ENCODE measurements at regions not wholly inside any gene's neighbourhood (a gene's known extent, or its start where the extent isn't known, plus 50 kb on each side); places are given as distances from the start of the nearest gene placed in this dataset.
"Not testable (repeated sequence)": the region's sequence is repeated elsewhere in the genome, so short reads cannot be mapped to it uniquely, and the experiment has no call there.

GRCh38 chr2:183950673-183951072 is 647.7 kb upstream of the ZNF804A start:
- Mint-ChIP-seq H3K9me3 (peaks cover 6 to 29% (median 14%) of the 10 kb centered on the region in 3 donors), H3K4me1 (no peaks in the 10 kb centered on the region)
- POLR2A ChIA-PET, result no interaction called here

GRCh38 chr2:183951630-183952029 is 646.7 kb upstream of the ZNF804A start:
- ATAC-seq (replicated peaks in 1 of 4) (no peak), DNase-seq (no peak)
- no peaks in the 10 kb centered on the region for H3K36me3 ChIP-seq (ENCODE audit: control insufficient read depth in 2 of 2, extremely low read depth in 1 of 2, insufficient read depth in 1 of 2, low read length in 1 of 2)
- H3K4me1 ChIP-seq (ENCODE audit: control insufficient read depth in 1 of 2, extremely low read depth in 1 of 2, insufficient read depth in 2 of 2, low read length in 2 of 2), result no peaks in the 10 kb centered on the region
- no peaks in the 10 kb centered on the region for H3K4me1 Mint-ChIP-seq
- H3K27me3 Mint-ChIP-seq, result no peaks in the 10 kb centered on the region
- no peaks in the 10 kb centered on the region for H3K9me3 ChIP-seq
- no peak overlapping the region for H3K4me3 Mint-ChIP-seq
- H3K9me3 Mint-ChIP-seq, result peaks cover 8 to 29% (median 15%) of the 10 kb centered on the region in 3 donors
- CTCF ChIA-PET, result no interaction called here
- no peak overlapping the region for H3K27ac Mint-ChIP-seq
- POLR2A ChIA-PET, result no interaction called here
- WGBS (ENCODE audit: insufficient coverage), result no CpG with 5 or more reads among the region's 2 CpGs
- H3K27ac ChIP-seq (ENCODE audit: low read length), result no peak overlapping the region
- no peaks in the 10 kb centered on the region for H3K27me3 ChIP-seq (replicated peaks in 1 of 2; ENCODE audit: control insufficient read depth in 2 of 2, extremely low read depth in 1 of 2, insufficient read depth in 2 of 2, low read length in 1 of 2)
- H3K36me3 Mint-ChIP-seq, result no peaks in the 10 kb centered on the region
- no peak overlapping the region for H3K4me3 ChIP-seq (ENCODE audit: control insufficient read depth in 1 of 2, extremely low read depth in 1 of 2, low read length in 1 of 2)

More at GRCh38 chr2:183950673-183951072, 647.7 kb upstream of the ZNF804A start:
- Histone ChIP-seq H3K4me3 (ENCODE audit: control insufficient read depth in 1 of 2, extremely low read depth in 1 of 2, low read length in 1 of 2) (no peak overlapping the region), H3K4me1 (ENCODE audit: control insufficient read depth in 1 of 2, extremely low read depth in 1 of 2, insufficient read depth in 2 of 2, low read length in 2 of 2) (no peaks in the 10 kb centered on the region), H3K27ac (ENCODE audit: low read length) (no peak overlapping the region), H3K36me3 (ENCODE audit: control insufficient read depth in 2 of 2, extremely low read depth in 1 of 2, insufficient read depth in 1 of 2, low read length in 1 of 2) (no peaks in the 10 kb centered on the region), H3K27me3 (replicated peaks in 1 of 2; ENCODE audit: control insufficient read depth in 2 of 2, extremely low read depth in 1 of 2, insufficient read depth in 2 of 2, low read length in 1 of 2) (no peaks in the 10 kb centered on the region), H3K9me3 (no peaks in the 10 kb centered on the region)
- DNase-seq, result no peak
- no peak overlapping the region for H3K27ac Mint-ChIP-seq
- no peaks in the 10 kb centered on the region for H3K36me3 Mint-ChIP-seq
- no peak overlapping the region for H3K4me3 Mint-ChIP-seq
- ATAC-seq (replicated peaks in 1 of 4), result no peak
- no CpG with 5 or more reads among the region's 1 CpG for WGBS (ENCODE audit: insufficient coverage)
- H3K27me3 Mint-ChIP-seq, result no peaks in the 10 kb centered on the region
- CTCF ChIA-PET, result no interaction called here

- peaks cover 8 to 29% (median 15%) of the 10 kb centered on the region in 3 donors for H3K9me3 Mint-ChIP-seq
Measured at GRCh38 chr2:183952741-183953140, 645.6 kb upstream of the ZNF804A start.

GRCh38 chr2:183963609-183964008 is 634.7 kb upstream of the ZNF804A start:
- no peak overlapping the region for H3K4me3 Mint-ChIP-seq
- H3K9me3 ChIP-seq, result no peaks in the 10 kb centered on the region
- H3K36me3 ChIP-seq (ENCODE audit: control insufficient read depth in 2 of 2, extremely low read depth in 1 of 2, insufficient read depth in 1 of 2, low read length in 1 of 2), result no peaks in the 10 kb centered on the region
- ATAC-seq (replicated peaks in 1 of 4) (no peak), DNase-seq (no peak)
- ChIA-PET CTCF (no interaction called here), POLR2A (no interaction called here)
- no peak overlapping the region for H3K4me3 ChIP-seq (ENCODE audit: control insufficient read depth in 1 of 2, extremely low read depth in 1 of 2, low read length in 1 of 2)
- H3K4me1 Mint-ChIP-seq, result no peaks in the 10 kb centered on the region
- no peaks in the 10 kb centered on the region for H3K4me1 ChIP-seq (ENCODE audit: control insufficient read depth in 1 of 2, extremely low read depth in 1 of 2, insufficient read depth in 2 of 2, low read length in 2 of 2)
- H3K36me3 Mint-ChIP-seq, result no peaks in the 10 kb centered on the region
- H3K27ac ChIP-seq (ENCODE audit: low read length), result no peak overlapping the region
- H3K27me3 ChIP-seq (replicated peaks in 1 of 2; ENCODE audit: control insufficient read depth in 2 of 2, extremely low read depth in 1 of 2, insufficient read depth in 2 of 2, low read length in 1 of 2), result no peaks in the 10 kb centered on the region
- H3K9me3 Mint-ChIP-seq, result peaks cover 5 to 12% (median 8%) of the 10 kb centered on the region in 3 donors
- H3K27ac Mint-ChIP-seq, result no peak overlapping the region
- H3K27me3 Mint-ChIP-seq, result no peaks in the 10 kb centered on the region
- no CpG with 5 or more reads among the region's 1 CpG for WGBS (ENCODE audit: insufficient coverage)

More at GRCh38 chr2:183952741-183953140, 645.6 kb upstream of the ZNF804A start:
- WGBS (ENCODE audit: insufficient coverage), result no CpG with 5 or more reads among the region's 2 CpGs
- Histone ChIP-seq H3K4me3 (ENCODE audit: control insufficient read depth in 1 of 2, extremely low read depth in 1 of 2, low read length in 1 of 2) (no peak overlapping the region), H3K27me3 (replicated peaks in 1 of 2; ENCODE audit: control insufficient read depth in 2 of 2, extremely low read depth in 1 of 2, insufficient read depth in 2 of 2, low read length in 1 of 2) (no peaks in the 10 kb centered on the region), H3K9me3 (no peaks in the 10 kb centered on the region), H3K4me1 (ENCODE audit: control insufficient read depth in 1 of 2, extremely low read depth in 1 of 2, insufficient read depth in 2 of 2, low read length in 2 of 2) (no peaks in the 10 kb centered on the region), H3K36me3 (ENCODE audit: control insufficient read depth in 2 of 2, extremely low read depth in 1 of 2, insufficient read depth in 1 of 2, low read length in 1 of 2) (no peaks in the 10 kb centered on the region), H3K27ac (ENCODE audit: low read length) (no peak overlapping the region)
- Mint-ChIP-seq H3K36me3 (no peaks in the 10 kb centered on the region), H3K27ac (no peak overlapping the region), H3K4me3 (no peak overlapping the region), H3K27me3 (no peaks in the 10 kb centered on the region), H3K4me1 (no peaks in the 10 kb centered on the region)
- ChIA-PET POLR2A (no interaction called here), CTCF (no interaction called here)
- ATAC-seq (replicated peaks in 1 of 4) (no peak), DNase-seq (no peak)

- no peak overlapping the region for H3K27ac Mint-ChIP-seq
- Histone ChIP-seq H3K4me1 (ENCODE audit: control insufficient read depth in 1 of 2, extremely low read depth in 1 of 2, insufficient read depth in 2 of 2, low read length in 2 of 2) (no peaks in the 10 kb centered on the region), H3K27ac (ENCODE audit: low read length) (no peak overlapping the region), H3K27me3 (replicated peaks in 1 of 2; ENCODE audit: control insufficient read depth in 2 of 2, extremely low read depth in 1 of 2, insufficient read depth in 2 of 2, low read length in 1 of 2) (no peaks in the 10 kb centered on the region), H3K36me3 (ENCODE audit: control insufficient read depth in 2 of 2, extremely low read depth in 1 of 2, insufficient read depth in 1 of 2, low read length in 1 of 2) (no peaks in the 10 kb centered on the region), H3K9me3 (no peaks in the 10 kb centered on the region), H3K4me3 (ENCODE audit: control insufficient read depth in 1 of 2, extremely low read depth in 1 of 2, low read length in 1 of 2) (no peak overlapping the region)
- H3K27me3 Mint-ChIP-seq, result no peaks in the 10 kb centered on the region
- no peaks in the 10 kb centered on the region for H3K36me3 Mint-ChIP-seq
- no peak for DNase-seq
- no CpG with 5 or more reads among the region's 1 CpG for WGBS (ENCODE audit: insufficient coverage)
- no peak for ATAC-seq (replicated peaks in 1 of 4)
- H3K4me3 Mint-ChIP-seq, result no peak overlapping the region
- H3K4me1 Mint-ChIP-seq, result no peaks in the 10 kb centered on the region
- peaks cover 5 to 12% (median 8%) of the 10 kb centered on the region in 3 donors for H3K9me3 Mint-ChIP-seq
- POLR2A ChIA-PET, result no interaction called here
- CTCF ChIA-PET, result no interaction called here
Measured at GRCh38 chr2:183964565-183964964, 633.8 kb upstream of the ZNF804A start.

GRCh38 chr2:183967756-183968155 is 630.6 kb upstream of the ZNF804A start:
- H3K4me3 Mint-ChIP-seq, result no peak overlapping the region
- H3K27ac ChIP-seq (ENCODE audit: low read length), result no peak overlapping the region
- DNase-seq, result no peak

GRCh38 chr2:183975676-183976075 is 622.7 kb upstream of the ZNF804A start:
- H3K36me3 Mint-ChIP-seq; H3K36me3 ChIP-seq (ENCODE audit: control insufficient read depth in 2 of 2, extremely low read depth in 1 of 2, insufficient read depth in 1 of 2, low read length in 1 of 2); H3K4me1 ChIP-seq (ENCODE audit: control insufficient read depth in 1 of 2, extremely low read depth in 1 of 2, insufficient read depth in 2 of 2, low read length in 2 of 2); ATAC-seq (replicated peaks in 1 of 4); CTCF ChIA-PET; DNase-seq; H3K9me3 ChIP-seq; POLR2A ChIA-PET; H3K27ac Mint-ChIP-seq; H3K27ac ChIP-seq (ENCODE audit: low read length); H3K4me1 Mint-ChIP-seq; H3K27me3 ChIP-seq (replicated peaks in 1 of 2; ENCODE audit: control insufficient read depth in 2 of 2, extremely low read depth in 1 of 2, insufficient read depth in 2 of 2, low read length in 1 of 2); H3K27me3 Mint-ChIP-seq; H3K4me3 Mint-ChIP-seq; H3K4me3 ChIP-seq (ENCODE audit: control insufficient read depth in 1 of 2, extremely low read depth in 1 of 2, low read length in 1 of 2): not testable (repeated sequence)
- WGBS (ENCODE audit: insufficient coverage), result 82% methylated on average over 8 of the region's 8 CpGs
- H3K9me3 Mint-ChIP-seq, result peaks cover 7 to 15% (median 15%) of the 10 kb centered on the region in 3 donors

More at GRCh38 chr2:183967756-183968155, 630.6 kb upstream of the ZNF804A start:
- Histone ChIP-seq H3K4me3 (ENCODE audit: control insufficient read depth in 1 of 2, extremely low read depth in 1 of 2, low read length in 1 of 2) (no peak overlapping the region), H3K36me3 (ENCODE audit: control insufficient read depth in 2 of 2, extremely low read depth in 1 of 2, insufficient read depth in 1 of 2, low read length in 1 of 2) (no peaks in the 10 kb centered on the region), H3K27me3 (replicated peaks in 1 of 2; ENCODE audit: control insufficient read depth in 2 of 2, extremely low read depth in 1 of 2, insufficient read depth in 2 of 2, low read length in 1 of 2) (no peaks in the 10 kb centered on the region), H3K9me3 (no peaks in the 10 kb centered on the region), H3K4me1 (ENCODE audit: control insufficient read depth in 1 of 2, extremely low read depth in 1 of 2, insufficient read depth in 2 of 2, low read length in 2 of 2) (no peaks in the 10 kb centered on the region)
- H3K27ac Mint-ChIP-seq, result no peak overlapping the region
- ChIA-PET CTCF (no interaction called here), POLR2A (no interaction called here)
- ATAC-seq (replicated peaks in 1 of 4), result no peak
- H3K4me1 Mint-ChIP-seq, result no peaks in the 10 kb centered on the region
- no peaks in the 10 kb centered on the region for H3K27me3 Mint-ChIP-seq
- peaks cover 7 to 14% (median 13%) of the 10 kb centered on the region in 3 donors for H3K9me3 Mint-ChIP-seq
- no peaks in the 10 kb centered on the region for H3K36me3 Mint-ChIP-seq
- WGBS (ENCODE audit: insufficient coverage), result 70% methylated on average over 2 of the region's 6 CpGs
